HG03103 (cell line): ENCODE measurements at regions not wholly inside any gene's neighbourhood (a gene's known extent, or its start where the extent isn't known, plus 50 kb on each side); places are given as distances from the start of the nearest gene placed in this dataset.
A peak's percentile ranks its signal among the peaks of the same experiment; 100 is the strongest.

Experiments used
- ATAC-seq: cut with Tn5 transposase; IDR thresholded peaks from one replicate; pipeline ENCODE4 v1.9.1; 2021; ENCODE audit warnings: low read depth; ENCODE audit not compliant: unreplicated experiment

DNA sequence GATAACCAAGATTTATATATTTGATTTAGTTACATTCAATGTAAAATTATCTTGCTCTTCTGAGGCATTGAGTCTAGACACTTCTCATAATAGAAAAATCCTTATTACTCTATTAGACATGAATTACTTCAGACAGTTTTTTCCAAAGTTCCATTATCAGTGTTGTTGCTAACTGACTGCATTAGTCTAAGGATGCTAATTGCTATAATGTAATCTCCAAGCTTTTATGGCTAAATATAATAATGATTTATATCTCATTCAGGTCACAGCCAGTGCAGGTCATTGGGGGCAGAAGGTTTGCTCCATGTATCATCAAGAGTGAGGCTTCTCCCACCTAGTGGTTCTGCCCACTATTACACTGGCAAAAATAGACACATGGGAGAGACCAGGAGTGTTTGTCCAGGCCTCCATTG, 377.2 kb upstream of the DDI1 start:
- ATAC-seq = no peak

- no peak for ATAC-seq
Measured at GRCh38 chr11:103659743-103660142, 376.7 kb upstream of the DDI1 start.

DNA sequence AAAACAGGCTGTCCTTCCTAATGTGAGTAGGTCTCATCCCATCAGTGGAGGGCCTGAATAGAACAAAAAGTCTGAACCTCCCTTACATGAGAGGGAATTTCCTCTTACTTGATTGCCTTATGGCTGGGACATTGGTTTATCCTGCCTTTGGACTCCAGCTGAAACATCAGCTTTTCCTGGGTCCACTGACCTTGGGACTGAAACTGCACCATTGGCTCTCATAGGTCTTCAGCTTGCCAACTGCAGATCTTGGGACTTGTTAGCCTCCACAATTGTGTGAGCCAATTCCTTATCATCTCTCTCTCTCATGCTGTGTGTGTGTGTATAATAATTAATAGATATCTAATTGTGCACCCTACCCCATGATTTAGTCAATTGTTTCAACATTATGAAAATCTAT, 375.3 kb upstream of the DDI1 start:
- no peak for ATAC-seq

DNA sequence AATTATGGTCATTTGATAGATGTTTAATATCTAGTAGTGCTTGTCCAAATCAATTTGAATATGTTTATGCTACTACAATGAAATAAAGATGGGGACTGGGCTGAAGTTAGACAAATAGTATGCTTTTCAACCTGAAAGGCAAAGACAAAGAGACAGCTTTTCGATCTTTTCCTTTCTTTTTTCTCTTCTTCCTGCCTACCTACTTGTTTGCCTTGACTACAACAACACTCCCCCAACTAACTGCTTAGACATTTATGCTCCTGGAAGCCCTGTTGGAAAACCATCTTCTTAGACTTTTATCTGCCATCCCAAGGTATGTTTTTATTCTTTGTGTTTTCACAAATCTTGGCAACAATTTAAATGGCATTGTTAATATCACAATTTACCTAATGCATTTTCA, 374.4 kb upstream of the DDI1 start:
- no peak for ATAC-seq

DNA sequence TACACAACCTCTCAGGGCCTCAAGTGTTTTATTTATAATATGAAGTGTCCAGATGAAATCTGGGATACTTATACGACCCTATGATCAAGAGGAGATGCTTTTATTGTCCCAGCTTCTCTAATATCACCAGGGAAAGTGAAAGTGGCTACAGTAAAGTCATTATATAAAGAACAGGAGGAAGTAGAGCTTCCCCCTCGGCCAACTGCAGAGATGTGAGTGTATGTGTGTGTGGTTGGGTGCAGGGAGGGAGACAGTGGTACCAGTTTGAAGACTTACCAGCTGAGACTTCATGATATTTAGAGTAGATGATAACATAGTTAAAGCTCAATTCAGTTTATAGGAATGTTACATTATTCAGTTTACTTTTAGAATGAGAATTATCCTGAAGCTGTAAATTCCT, 373.6 kb upstream of the DDI1 start:
- ATAC-seq = no peak

- ATAC-seq = no peak
Measured at GRCh38 chr11:103668859-103669258, 367.6 kb upstream of the DDI1 start.

GRCh38 chr11:103671143-103671651, 365.2 kb upstream of the DDI1 start:
- ATAC-seq = no peak

DNA sequence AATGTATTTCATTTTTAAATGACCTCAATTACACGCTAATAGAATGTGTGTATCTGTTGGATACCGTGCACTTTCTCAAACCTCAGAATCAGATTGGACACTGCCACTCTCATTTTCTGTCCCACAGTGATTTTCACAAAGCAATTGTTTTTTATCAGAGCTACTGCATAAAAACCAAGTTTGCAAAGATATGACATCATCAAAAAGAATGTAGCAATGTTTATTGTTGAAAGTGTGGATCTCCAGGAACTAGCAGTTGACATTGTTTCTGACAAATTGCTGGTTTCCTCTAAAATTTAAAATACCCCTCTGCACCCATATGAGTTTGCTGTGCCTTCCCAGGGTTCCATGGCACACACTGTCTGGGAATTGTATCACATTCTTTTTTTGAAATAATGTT, 362.7 kb upstream of the DDI1 start:
- no peak for ATAC-seq

- ATAC-seq = no peak
Measured at GRCh38 chr11:103676413-103676812, 360.0 kb upstream of the DDI1 start.

GRCh38 chr11:103680826-103681225, 355.6 kb upstream of the DDI1 start:
- ATAC-seq = no peak

GRCh38 chr11:103681855-103682254, 354.6 kb upstream of the DDI1 start:
- ATAC-seq = no peak

- peak; percentile 91 for ATAC-seq
Measured at GRCh38 chr11:103682318-103683184, 353.9 kb upstream of the DDI1 start.

- ATAC-seq = no peak
Measured at GRCh38 chr11:103683576-103683975, 352.9 kb upstream of the DDI1 start.

- ATAC-seq = no peak
Measured at GRCh38 chr11:103688924-103689323, 347.5 kb upstream of the DDI1 start.

- ATAC-seq = no peak
Measured at GRCh38 chr11:103690356-103690755, 346.1 kb upstream of the DDI1 start.

GRCh38 chr11:103696123-103696522, 340.3 kb upstream of the DDI1 start:
- no peak for ATAC-seq

DNA sequence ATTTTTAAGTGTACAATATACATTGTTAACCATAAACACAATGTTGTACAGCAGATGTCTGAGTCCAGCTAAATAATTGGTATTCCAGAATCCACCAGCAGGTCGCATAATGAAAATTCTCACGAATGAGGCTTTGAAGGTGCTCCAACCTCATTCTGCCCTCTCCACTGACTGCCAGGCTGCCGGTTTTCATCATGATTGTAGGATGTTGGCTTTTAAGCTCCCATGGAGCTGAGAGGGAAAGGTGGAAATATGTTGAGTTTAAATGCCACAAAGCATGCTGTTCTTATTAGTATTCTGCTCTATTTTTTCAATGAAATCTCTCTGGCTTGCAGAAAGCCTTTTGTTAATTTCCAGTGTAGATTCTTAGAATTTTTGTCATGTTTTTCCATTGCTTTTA, 337.2 kb upstream of the DDI1 start:
- ATAC-seq = no peak

DNA sequence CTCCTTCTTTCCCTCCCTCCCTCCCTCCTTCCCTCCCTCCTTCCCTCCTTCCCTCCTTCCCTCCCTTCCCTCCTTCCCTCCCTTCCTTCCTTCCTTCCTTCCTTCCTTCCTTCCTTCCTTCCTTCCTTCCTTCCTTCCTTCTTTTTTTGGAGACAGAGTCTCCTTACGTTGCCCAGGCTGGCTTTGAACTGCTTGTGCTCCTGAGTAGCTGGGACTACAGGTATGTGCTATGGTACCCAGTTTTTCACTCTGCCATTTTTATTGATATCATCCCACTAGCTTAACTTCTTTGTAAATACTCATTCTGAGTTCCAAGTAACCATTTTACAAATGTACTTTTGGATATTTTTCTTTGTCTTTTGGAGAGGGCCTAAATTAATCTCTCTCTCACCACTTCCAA, 336.8 kb upstream of the DDI1 start:
- no peak for ATAC-seq

GRCh38 chr11:103700622-103701021, 335.8 kb upstream of the DDI1 start:
- no peak for ATAC-seq

DNA sequence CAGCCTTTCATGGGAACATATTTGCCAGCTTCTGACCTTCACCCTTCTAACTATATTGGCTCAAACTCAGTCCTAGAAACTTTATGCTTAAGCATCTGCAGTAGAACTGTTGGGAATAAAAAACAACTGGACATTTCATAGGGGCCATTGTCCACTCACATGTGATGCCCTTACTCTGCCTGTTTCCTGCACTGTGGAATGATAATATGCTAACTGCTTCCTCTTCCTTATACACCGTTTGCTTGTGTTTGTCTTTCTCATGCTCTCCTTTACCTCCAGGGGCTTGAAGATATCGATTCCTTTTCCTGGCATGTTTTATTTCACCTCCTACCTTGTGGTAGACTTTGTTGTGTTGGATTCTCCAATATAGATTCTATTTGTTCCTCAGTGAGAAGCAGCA, 333.0 kb upstream of the DDI1 start:
- no peak for ATAC-seq

DNA sequence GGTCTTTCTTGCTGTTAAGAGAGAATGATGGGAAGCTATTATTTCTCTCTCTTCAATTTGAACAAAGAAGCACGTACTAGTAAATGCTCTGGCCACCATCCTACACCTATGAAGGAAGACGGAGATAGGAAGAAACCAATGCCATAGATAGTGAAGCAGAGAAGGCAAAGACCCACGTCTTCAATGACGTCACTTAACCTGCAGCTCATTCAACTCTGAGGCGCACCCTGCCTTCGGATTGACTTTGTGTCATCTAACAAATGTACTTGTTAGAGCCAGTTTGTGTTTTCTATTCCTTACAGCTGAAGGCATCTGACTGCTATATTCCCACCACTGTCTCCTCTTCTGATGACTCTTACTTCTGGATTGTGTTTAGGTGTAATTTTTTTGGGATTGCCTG, 332.5 kb upstream of the DDI1 start:
- ATAC-seq = no peak

DNA sequence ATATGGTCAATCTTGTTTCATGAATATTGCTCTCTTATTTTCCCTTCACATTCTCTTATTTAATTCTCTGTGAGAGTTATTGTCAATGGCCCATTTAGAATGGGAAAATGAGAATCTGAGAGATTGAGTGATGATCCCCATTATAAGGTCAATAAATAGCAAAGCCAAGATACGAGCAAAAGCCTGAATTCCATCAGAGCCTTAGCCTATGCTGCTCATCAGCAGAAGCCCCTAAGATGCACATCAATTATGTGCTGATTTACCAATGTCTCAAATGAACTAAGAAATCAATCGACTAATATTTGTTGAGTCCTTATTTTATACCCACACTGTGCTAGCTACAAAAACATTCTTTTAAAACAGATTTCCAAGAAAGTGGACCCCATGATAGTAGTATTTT, 330.8 kb upstream of the DDI1 start:
- ATAC-seq = no peak
